HG02763 (cell line): ENCODE measurements at regions not wholly inside any gene's neighbourhood (a gene's known extent, or its start where the extent isn't known, plus 50 kb on each side); places are given as distances from the start of the nearest gene placed in this dataset.

Experiments
- ATAC-seq: cut with Tn5 transposase; IDR thresholded peaks from one replicate; pipeline ENCODE4 v1.9.1; 2021; ENCODE audit warnings: mild to moderate bottlenecking, moderate library complexity; ENCODE audit not compliant: unreplicated experiment

DNA sequence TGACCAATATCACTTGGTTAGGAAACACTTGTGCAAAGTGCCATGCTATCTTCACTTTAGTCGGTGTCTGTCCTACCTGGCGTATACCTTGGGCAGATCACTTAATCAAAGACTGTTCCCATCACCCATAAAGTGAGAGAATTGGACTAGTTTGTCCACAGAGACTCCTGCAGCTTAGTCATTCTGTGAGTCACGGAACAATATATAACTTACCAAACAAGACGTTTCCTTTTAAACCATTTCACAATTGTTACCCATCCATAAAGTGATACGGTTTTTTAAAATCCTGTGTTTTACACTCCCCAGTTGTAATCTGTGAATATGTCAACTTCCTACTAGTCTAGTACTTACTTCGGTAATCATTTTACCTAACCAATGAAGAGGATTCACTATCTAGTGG lies 499.3 kb upstream of the SMIM21 start:
- ATAC-seq: no peak

DNA sequence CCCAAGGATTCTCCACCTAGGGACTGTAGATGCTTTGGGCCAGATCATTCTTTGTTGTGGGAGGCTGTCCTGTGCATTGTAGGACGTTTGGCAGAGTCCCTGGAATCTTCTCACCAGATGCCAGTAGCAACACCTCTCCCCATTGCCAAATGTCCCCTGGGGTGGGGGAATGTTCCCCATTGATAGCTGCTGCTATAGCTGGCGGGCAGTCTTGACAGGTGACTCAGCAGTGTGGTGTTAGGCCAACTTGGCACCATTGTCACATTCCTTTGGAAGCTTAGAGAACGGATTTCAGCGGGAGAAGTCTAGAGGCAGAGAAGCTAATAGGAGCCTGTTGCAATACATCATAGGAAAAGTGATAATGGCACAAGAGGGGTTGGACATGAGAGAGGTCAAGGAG lies 495.7 kb upstream of the SMIM21 start:
- ATAC-seq: no peak

- no peak for ATAC-seq
Observed at GRCh38 chr18:75916624-75916982, 489.1 kb upstream of the SMIM21 start.

DNA sequence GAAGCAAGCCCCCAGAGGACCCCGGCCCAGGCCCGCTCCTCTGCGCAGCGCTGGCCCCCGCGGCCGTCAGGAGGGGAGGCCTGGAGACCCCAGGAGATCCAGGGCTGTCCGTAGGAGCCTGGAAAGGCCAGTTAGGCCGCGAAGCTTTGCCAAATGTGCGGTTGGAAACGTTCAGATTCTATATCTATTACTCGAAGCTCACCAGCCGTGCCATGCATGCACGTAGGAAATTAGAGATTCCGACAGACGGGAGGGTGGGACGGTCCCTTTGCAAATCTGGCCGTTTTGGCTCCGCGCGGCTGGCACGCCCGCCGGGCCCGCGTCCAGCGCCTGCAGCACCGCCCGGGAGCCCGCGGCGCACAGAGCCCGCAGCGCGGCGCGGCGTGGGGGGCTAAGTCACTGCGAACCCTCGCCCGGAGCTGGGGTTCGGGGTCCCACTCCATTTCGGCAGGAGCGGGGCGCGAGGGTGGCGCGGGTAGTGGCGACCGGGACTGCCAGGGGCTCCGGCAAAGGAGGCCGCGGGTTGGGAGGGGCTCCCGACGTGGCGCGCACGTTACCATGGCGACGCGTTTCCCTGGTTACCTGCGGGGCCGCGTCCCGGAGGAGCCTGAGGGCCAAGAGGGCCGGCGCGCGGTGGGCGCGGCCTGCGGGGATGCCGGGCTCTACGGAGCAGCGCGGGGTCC lies 488.6 kb upstream of the SMIM21 start:
- ATAC-seq: no peak

DNA sequence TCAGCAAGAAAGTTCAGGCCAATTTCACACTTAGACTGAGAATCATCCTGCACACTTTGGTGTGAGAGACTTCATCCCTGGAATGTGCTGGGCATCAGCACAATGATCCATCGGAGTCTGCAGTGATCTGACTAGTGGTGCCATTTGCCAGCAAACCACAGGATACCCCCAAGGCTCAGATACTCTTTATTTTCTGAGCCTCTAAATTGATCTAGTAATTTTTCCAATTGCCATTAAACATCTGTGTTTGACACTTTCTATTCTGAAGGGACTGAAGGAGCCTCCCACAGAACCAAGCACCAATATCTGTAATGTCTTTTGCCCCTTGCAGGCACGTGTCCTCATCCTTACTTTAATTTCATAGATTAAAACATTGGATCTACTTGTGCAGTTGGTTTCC lies 485.3 kb upstream of the SMIM21 start:
- ATAC-seq: no peak

DNA sequence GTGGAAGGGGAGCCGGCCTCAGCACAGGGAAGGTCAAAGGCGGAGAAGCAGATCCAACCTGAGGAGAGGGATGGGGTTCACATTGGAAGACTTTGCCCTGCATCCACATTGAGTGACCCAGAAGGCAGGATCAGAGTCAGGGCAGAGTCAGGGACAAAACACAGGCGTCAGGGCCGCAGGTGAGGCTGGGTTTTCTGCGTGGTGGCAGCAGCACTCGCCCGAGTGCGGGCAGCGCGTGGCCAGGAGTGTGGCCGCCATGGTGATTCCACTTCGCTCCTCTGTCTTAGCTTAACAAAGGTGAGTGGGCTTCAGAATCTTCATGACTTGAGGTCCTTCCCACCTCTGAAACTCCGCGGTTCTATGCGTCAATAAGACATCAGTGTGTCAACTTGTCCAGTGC lies 476.9 kb upstream of the SMIM21 start:
- ATAC-seq: no peak

- ATAC-seq: no peak
Observed at GRCh38 chr18:75898651-75899050, 471.1 kb upstream of the SMIM21 start.

DNA sequence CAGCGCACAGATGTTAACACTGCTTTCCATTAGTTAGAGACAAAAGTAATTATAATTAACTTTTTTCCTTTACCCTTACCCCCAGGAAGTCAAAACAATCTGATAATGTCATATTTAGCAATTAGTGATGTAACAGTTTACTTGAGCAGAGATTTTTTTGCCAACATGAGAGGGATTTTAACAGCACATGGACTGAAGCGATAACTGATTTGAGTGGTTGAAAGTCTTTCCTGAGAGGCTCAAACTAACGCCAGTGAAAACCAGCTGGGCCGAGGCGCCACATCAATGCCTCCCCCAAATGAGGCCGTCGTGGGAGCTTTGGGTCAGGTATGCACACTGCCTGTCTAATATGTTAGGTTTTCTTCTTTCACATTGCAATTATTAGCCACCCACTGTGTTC lies 469.9 kb upstream of the SMIM21 start:
- no peak for ATAC-seq

DNA sequence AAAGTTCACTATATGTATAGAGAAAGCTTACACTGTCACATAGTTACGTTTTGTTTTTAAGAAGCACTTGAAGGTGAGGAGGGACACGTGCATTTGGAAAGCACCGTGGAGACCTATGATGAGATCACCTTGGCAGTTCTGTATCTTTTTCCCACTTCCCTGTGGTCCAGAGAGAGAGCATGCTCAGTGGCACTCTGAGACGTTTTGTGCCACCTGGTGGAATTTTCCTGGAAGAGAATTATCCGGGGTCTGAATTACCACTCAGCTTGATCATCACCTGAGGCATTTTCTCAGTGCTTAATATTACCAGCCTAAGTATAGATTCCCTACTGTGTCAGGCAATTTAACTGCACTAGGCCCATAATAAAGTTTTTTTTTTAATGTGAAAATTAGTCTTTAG lies 469.4 kb upstream of the SMIM21 start:
- ATAC-seq: no peak

- no peak for ATAC-seq
Observed at GRCh38 chr18:75895135-75895534, 467.6 kb upstream of the SMIM21 start.

- no peak for ATAC-seq
Observed at GRCh38 chr18:75884728-75885127, 457.2 kb upstream of the SMIM21 start.

DNA sequence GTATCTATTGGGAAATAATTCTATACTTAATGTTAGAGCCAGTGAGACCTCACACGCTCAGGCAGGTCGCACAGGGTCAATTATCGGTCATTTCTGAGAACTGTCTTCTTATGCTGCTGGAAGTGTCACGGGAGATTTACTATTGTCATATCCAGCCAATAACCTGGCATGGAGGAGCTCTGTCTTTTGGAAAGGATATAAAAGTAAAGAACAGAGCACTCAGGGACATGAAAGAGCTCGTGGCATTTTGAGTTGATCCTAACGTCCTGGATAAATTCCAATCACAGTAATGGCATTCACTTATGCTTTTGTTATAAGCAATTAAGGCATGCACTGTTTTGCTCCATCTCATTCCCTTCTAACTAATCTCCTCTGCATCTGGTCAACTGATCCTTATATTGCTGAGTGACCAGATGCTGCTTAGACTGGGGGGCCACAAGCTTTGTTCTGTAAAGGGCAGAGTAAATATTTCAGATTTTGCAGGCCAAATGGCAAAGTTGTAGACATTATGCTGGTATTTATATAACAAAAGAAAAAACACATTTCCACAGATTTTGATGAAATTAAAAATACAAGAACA lies 453.5 kb upstream of the SMIM21 start:
- no peak for ATAC-seq

- ATAC-seq: no peak
Observed at GRCh38 chr18:75880266-75880665, 452.8 kb upstream of the SMIM21 start.

DNA sequence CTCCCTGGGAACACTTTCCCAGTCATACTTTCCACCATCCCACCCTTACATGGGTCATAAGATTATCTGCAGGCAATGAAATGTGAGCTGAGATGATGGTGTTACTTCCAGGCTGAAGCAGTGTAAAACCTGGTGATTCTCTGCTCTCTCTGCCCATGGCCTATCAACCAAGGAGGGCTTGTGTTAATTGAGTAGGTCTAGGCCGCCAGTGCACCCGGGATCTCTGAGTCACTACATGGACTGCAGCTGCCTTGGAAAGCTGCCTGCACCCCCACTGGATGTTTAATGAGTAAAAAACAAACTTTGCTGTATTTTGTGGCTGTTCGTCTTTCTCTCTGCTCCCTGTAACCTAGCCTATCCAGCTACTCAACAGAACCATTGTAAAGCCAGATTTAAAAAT lies 451.7 kb upstream of the SMIM21 start:
- no peak for ATAC-seq

DNA sequence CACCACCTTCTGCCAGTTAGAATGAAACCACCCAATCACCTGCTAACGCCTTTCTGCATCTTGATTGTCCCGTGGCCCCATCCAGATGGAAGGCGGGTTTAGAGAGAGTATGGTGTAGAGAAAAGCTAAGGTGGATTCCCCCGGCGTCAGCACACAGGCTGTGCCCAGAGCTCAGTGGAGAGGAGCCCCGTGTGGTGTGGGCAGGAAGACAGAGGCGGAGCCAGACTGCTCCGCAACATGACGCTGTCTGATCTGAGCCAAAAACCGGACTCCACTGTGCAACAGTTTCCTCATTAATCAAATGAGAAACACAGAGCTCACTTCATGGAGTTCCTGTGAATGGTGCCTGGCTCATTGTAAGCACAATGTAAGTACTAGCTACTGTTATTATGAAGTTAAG lies 448.1 kb upstream of the SMIM21 start:
- no peak for ATAC-seq

- no peak for ATAC-seq
Observed at GRCh38 chr18:75874401-75875089, 447.0 kb upstream of the SMIM21 start.

GRCh38 chr18:75871596-75871995 lies 444.1 kb upstream of the SMIM21 start:
- no peak for ATAC-seq

- no peak for ATAC-seq
Observed at GRCh38 chr18:75869162-75869561, 441.7 kb upstream of the SMIM21 start.

GRCh38 chr18:75868031-75868430 lies 440.5 kb upstream of the SMIM21 start:
- no peak for ATAC-seq

DNA sequence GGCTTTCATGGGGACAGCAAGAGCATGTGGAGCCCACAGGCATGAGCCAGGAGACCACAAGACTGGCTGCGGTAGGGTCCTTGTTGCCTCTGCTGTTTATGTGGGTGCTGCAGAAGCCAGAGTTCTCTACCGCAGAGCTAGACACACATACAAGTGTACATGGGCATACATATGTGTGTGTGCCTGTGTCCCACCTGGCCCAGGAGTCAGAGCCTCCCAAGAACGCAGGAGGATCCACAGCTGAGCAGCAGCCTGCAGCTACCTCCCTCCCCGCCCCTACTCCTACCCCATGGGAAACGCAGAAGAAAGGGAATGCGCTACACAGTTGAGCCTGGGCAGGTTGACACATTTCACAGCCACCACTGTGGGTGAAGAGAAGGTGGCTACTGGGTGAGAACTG lies 438.1 kb upstream of the SMIM21 start:
- no peak for ATAC-seq

DNA sequence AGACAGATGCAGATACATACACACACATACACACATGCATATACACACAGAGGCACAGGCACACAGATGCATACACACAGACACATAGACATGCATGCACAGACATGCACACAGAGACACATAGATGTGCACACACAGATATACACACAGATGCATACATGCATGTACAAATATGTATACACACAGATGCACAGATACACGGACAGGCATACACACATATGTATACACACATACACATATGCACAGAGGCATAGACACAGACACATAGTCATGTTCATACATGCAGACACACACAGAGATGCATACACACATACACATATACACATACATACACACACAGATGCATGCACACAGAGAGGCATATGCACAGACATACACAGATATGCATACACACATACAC lies 437.3 kb upstream of the SMIM21 start:
- no peak for ATAC-seq

- no peak for ATAC-seq
Observed at GRCh38 chr18:75863696-75864095, 436.2 kb upstream of the SMIM21 start.

GRCh38 chr18:75862458-75862857 lies 435.0 kb upstream of the SMIM21 start:
- ATAC-seq: no peak
